GM18858 (cell line): ENCODE measurements at regions not wholly inside any gene's neighbourhood (a gene's known extent, or its start where the extent isn't known, plus 50 kb on each side); places are given as distances from the start of the nearest gene placed in this dataset.
"Not testable (repeated sequence)": the region's sequence is repeated elsewhere in the genome, so short reads cannot be mapped to it uniquely, and the experiment has no call there.

Experiments
- ATAC-seq: cut with Tn5 transposase; IDR thresholded peaks from one replicate; pipeline ENCODE4 v1.9.1; 2021; ENCODE audit not compliant: unreplicated experiment

DNA sequence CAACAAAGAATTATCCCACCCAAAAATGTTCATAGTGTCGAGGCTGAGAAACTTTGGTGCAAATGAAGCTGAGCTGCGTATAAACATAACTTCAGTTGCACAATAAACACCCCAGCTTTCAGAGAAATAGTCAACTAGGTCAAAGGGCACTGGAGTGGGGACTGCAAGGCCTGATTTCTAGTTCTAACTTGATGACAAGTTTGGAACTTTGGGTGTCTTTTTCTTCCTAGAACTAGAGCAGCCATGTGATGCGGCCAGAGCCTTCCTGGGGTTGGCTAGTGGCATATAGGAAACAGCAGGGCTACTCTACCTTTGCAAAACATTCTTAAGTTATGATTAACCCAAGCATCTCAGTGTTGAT is 298.4 kb upstream of the AMIGO2 start:
- ATAC-seq: no peak

DNA sequence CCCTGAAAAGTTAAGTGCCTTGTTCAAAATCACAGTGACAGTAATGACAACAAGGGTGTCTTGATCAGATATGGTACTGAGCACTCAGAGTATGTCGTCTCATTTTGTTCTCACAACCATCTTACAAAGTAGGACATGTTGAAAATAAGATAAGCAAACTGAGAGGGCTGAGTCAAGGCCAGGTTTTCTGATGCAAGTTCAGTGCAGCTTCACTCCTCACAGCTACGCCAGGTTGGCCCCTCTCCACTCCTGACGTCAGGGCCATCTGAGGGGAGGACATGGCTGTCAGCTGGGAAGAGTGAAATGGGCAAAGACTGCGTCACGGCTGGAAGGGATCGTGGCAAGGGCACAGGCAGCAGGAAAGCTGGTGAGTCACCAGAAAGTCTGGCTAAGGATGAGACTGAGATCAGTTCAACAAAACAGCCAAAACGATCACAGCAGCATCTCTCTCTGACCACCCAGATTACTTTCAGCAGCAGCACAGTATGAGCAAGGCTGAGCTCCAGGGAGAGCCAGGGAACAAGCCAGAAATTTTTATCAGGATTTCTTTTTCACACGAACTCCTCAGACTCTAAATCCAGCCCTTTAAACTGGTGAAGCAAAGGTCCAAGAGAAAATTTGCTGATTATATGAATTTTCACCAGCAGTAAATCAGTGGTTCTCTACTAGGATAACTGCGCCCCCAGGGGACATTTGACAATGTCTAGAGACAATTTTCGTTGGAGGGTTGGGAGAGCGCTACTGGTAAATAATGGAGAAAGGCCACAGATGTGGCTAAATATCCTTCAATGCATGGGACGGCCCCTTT is 297.9 kb upstream of the AMIGO2 start:
- ATAC-seq: no peak

DNA sequence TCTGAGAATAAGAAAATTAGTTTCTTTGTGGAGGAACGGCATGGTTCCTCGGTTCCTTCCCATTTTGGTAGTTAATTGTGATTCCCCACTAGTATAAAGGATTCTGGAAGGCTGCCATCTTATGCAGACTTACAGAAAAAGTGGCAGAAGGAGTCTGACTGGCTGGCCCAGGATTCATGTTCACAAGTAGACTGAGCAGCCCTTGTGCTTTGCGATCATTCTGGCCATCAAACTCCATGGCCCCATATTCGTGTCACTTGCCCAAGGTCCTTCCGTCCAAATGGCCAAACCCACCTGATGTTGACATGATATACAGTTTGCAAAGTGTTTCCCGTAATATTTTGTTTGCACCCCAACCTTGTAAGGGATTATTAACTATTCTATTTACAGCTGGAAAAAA is 297.2 kb upstream of the AMIGO2 start:
- no peak for ATAC-seq

DNA sequence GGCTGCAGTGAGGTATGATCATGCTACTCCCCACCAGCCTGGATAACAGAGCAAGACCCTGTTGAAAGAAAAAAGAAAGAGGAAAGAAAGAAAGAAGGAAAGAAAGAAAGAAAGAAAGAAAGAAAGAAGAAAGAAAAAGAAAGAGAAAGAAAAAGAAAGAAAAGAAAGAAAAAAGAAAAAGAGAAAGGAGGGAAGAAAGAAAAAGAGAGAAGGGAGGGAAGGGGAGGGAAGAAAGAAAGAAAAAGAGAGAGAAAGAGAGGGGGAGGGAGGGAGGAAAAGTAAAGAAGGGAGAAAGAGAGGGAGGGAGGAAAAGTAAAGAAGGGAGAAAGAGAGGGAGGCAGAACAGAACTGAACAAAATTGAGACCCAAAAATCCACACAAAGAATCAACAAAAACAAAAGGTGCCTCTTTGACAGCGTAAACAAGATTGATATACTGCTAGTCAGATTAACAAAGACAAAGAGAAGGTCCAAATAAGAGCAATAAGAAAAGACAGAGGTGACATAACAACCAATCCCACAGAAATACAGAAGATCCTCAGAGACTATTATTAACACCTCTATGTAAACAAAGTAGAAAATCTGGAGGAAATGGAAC is 293.9 kb upstream of the AMIGO2 start:
- ATAC-seq: no peak

DNA sequence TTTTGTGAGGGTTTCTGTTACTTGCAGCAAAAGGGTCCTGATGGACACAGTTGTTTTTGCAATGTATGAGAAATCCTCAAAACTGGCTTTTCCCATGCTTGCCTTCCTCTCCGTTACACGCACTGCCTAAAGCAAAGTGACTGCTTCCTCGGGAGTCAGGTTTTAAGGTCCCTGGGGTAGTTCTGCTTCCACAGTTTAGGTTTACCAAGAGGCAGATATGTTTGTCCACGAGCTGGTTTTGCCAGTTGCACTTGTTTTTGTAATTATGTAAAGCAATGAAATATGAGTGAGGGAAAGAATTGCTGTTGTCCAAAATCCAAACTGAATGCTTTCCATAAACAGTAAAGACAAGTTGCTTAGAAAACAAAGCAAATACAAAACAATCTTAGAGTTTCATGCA is 290.7 kb upstream of the AMIGO2 start:
- no peak for ATAC-seq

DNA sequence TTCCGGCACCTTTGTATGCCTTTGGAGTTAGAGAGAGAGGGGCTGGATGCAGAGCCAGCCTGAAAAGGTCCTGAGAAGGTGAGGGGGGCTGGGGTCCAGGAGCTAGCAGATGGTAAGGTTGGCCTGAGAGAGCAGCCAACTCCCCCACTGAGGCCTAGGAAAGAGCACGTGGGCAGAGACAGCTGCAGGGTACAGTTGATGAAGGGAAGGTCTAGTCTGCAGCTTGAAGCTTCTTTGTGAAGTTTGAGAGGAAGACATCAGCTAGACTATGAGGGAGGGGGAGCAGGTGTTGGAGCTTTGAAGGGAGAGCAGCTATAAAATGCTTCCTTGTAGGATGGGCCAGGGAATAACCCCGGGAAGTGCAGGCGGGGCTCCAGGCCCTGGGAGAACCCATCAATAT is 289.3 kb upstream of the AMIGO2 start:
- no peak for ATAC-seq

DNA sequence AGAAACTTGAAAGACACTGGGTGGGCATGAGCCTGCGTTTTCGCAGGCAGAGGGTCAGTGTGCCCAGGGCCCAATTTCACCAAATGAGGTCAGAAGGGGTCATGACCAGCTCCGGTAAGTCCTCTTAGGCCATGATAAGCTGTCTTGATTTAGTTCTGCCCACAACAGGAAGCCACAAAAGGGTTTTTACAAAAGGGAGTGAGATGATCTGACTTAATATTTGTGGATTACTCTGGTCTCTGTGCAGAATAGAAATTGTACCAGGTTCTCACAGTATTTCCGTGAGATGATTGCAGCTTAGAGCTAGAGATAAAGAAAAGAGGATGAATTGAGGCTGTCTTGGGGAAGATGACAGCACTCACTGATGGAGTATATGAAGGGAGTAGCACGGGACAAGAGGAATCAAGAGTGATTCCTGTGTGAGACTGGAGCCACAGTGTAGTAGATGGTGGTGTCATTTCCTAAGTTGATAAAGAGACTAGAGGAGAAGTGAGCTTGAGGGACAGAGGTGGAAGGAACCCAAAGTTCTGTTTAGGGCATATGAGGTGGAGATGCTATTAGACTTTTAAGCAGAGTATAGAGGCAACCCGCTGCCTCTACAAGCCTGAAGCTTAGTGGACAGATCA is 288.3 kb upstream of the AMIGO2 start:
- ATAC-seq: no peak

DNA sequence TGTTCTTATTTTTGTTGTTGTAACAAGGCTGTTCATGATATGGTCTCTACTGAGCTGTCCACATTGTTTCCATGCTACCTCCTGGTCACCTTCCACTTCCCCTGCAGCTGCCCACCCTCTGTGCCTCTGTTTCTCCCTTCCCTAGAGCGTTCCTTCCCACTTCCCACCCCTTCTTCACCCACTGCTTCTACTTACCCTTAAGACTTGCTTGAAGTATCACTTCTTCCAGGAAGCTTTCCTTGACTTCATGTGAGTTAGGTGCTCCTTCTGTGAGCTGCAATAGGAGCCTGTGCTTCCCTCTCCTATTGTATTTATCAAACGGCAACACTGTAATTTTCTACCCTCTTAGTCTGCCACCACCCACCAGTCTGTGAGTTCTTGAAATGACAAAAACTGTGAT is 286.8 kb upstream of the AMIGO2 start:
- no peak for ATAC-seq

DNA sequence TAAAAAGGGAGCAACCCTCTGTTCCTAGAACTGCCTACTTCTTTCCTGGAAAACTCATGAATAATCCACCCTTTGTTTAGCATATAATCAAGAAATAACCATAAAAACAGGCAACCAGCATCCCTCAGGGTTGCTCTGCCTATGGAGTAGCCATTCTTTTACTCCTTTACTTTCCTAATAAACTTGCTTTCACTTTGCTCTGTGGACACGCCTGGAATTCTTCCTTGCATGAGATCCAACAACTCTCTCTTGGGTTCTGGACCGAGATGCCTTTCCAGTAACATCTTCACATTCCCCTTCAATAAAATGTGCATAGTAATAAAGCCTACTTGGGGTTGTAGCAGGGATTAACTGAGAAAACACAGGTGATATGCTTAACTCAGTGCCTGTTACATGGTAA is 286.4 kb upstream of the AMIGO2 start:
- ATAC-seq: no peak

DNA sequence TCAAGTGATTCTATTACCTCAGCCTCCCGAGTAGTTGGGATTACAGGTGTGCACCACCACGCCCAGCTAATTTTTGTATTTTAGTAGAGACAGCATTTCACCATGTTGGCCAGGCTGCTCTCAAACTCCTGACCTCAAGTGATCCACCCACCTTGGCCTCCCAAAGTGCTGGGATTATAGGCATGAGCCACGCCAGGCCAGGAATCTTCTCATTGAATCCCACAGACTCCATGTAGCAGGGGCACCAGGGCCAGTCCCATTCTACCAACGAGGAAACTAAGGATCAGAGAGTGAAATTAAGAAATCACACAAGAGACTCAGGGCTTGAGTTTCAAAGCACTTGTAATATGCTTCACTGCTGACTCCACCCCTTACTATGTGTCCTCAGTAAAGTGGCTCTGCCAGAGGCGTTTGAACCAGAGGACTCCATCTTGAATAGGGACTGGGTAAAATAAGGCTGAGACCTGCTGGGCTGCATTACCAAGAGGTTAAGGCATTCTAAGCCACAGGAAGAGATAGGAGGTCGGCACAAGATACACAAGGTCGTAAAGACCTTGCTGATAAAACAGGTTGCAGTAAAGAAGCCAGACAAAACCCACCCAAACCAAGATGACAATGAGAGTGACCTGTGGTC is 285.8 kb upstream of the AMIGO2 start:
- not testable (repeated sequence) for ATAC-seq

DNA sequence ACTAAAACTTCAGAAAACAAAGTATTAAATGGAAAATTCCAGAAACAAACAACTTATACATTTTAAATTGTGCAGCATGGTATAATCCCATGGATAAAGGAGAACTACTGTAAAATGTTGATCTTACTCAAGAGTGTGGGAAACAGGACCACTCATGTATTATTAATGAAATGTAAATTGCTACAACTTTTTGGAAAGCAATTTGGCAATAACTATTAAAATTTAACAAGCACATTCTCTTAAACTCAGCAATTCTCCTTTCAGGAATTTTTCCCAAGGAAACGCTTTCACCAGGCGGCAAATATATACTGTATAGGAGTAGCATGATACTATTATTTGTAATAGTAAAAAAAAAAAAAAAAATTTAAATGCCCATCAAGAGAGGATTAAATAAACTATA is 284.5 kb upstream of the AMIGO2 start:
- ATAC-seq: no peak

DNA sequence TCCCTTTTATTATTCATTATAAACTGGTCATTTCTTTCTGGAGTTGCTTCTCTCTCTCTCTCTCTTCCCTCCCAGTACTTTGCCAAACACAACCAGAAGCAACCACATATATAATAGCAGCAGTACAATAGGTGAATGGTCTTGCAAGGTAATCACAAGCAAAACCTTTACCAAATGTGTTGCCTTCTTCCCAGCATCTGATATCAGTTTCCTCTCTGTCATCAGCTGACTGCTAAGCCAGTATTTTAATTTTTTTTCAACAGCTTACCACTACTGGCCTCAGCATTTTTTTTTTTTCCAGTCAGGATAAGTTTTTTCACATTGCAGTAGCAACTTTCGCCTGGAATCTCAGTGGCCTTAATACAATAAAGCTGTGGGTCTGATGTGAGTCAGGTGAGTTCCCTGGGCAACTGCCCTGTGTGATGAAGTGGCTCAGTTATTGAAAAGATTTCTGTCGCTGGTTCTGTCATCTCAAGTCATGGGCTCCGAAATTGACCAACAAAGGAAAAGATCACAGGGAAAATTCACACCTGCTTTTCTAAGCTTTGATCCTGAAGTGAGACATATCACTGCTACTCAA is 282.5 kb upstream of the AMIGO2 start:
- no peak for ATAC-seq

DNA sequence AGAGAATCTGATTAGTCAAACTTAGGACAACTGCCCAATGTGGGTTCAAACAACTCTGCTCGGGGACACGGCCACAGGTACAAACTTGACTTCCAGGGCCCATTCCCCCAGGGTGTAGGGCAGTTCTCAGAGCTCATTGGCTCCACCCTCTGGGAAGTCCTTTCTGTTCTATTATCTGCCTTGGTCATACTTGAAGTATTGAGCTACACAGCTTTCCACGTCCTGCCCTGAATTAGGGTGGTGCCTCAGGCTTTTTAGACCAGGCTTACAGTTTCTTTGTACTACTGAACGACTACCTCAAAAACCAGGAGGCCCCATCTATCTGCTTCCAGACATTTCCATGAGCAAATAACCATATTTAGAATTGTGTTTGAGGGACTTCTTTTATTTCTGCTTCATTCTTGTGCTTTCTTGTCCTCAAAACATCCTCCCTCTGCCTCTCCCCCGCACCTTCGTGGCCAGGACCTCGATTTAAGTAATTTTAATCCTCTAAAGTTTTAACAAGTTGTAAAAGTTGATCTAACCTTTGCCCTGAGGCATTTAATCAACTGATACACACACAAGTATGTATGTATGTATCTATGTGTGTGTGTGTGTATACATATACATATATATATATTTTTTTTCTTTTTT is 281.7 kb upstream of the AMIGO2 start:
- no peak for ATAC-seq

DNA sequence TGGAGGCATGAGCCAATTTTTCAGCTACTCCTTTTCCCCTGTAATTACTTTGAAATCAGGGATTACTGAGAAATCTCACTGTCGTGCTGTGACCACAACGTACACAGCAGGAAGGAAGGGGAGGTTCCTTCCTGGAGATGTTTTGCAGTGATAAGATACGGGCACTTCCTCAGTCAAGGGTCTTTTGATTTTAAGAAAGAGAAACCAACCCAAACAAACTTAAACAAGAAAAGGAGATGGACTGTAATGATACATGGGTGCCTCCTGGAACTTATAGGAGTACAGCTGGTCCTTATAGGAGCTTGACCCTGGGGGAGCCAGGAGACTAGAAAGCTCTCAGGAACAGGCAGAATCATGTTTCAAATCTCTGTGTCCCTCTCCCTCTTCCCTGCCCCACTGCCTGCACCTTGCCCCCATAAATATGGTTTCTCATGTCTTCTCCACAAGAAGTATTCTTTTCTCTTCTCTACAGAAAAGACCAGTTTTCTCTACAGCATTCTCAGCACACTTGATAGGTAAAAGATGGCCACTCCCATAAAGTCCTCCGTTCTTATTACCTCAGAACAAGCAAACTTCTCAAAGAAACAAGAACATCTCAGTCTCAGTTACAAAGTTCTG is 281.1 kb upstream of the AMIGO2 start:
- no peak for ATAC-seq

DNA sequence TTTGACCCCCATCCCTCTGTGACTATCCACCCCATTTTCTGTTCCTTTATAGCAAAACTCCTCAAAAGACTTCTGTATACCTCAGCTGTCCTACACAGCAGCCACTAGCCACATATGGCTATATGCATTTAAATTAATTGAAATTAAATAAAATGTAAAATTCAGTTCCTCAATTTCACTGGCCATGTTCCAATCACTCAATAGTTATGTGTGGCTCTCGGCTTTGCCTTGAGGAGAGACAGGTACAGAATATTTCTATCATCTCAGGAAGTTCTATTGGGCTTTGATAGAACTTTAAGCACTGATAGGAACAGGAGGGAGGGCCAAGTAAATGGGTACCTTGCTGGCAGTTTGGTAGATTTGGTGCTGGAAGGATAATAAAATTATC is 280.3 kb upstream of the AMIGO2 start:
- no peak for ATAC-seq

DNA sequence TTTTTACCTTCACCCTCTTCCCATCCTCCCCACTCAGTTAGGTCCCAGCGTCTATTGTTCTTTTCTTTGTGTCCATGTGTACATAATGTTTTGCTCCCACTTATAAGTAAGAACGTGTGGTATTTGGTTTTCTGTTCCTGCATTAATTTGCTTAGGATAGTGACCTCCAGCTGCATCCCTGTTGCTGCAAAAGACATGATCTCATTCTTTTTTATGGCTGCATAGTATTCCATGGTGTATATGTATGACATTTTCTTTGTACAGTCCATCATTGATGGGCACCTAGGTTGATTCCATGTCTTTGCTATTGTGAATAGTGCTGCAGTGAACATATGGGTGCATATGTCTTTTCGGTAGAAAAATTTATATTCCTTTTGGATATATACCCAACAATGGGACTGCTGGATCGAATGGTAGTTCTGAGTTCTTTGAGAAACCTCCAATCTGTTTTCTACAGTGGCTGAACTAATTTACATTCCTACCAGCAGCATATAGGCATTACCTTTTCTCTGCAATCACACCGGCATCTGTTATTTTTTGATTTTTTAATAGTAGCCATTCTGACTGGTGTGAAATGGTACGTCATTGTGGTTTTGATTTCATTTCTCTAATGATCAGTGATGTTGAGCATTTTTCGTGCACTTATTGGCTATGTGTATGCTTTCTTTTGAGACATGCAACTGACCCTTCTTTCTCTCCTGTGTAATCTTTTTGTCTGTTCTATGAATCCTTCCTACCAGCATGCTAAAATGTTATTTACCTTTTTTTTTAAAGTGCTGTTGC is 279.7 kb upstream of the AMIGO2 start:
- ATAC-seq: no peak

DNA sequence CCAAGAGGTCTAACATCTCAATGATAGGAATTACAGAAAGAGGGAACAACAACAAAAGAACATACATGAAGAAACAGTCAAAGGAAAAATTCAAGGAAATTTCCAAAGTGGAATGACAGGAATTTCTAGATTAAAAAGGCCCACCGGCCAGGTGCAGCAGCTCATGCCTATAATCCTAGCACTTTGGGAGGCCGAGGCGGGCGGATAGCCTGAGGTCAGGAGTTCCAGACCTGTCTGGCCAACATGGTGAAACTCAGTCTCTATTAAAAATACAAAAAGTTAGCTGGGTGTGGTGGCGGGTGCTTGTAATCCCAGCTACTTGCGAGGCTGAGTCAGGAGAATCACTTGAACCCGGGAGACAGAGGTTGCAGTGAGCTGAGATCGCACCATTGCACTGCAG is 277.2 kb upstream of the AMIGO2 start:
- ATAC-seq: not testable (repeated sequence)

DNA sequence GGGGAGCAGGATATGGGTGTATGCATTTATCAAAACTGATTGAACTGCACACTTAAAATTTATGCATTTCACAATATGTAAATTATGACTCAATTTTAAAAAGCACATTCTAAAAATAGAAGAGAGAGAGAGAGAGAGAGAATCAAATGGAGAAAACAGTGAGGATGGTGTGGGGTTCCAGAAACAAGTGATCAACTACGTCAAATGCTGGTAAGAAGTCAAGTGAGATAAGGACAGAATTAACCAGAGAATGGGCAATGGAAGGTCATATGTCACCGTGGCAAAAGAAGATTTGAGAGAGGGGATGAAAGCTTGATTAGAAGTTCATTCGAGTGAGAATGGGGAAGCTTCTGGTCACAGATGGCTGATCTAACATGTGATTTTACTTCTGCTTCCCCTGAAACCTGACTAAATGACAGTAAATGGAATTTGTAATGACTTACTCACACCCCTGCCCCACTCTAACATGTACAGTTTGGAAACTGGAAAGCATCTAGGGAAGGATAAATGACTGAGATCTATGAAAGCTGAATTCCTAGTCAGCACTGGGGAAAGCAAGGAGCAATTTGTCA is 276.5 kb upstream of the AMIGO2 start:
- peak; percentile 82 for ATAC-seq

DNA sequence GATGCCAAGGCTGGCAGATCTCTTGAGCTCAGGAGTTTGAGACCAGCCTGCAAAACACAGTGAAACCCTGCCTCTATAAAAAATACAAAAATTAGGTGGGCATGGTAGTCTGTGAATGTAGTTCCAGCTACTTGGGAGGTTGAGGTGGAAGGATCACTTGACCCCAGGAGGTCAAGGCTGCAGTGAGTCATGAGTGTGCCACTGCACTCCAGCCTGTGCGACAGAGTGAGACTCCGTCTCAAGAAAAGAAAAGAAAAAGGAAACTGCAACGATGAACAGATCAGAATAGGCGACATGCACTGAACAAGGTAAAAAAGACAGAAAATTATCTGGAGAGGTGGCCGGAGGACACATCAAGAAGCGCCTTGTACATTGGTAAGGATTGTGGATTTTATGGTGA is 273.7 kb upstream of the AMIGO2 start:
- ATAC-seq: no peak

DNA sequence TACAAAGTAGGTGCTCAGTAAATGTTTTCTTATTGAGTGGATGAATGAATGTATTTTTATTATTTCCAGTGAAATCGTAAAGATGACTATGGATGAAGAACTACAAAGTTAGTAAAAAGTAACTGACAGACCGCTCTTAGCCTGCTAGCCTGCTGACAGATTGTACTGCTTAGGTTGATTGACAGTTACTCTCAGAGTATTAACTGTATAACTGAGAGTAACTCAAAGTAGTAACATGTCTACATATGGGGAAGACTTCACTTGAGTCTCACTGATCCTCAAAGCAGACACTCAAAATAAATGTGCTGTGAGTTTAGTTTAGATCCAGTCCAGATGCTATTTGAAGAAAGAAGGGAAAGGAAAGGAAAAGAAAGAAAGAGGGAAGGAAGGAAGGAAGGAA is 272.3 kb upstream of the AMIGO2 start:
- ATAC-seq: no peak
